CD14-positive monocyte (primary cell): ENCODE measurements at regions not wholly inside any gene's neighbourhood (a gene's known extent, or its start where the extent isn't known, plus 50 kb on each side); places are given as distances from the start of the nearest gene placed in this dataset.

Experiments
- DNase-seq, 3 donors: peaks; one replicate each; pipeline ENCODE4 v3.0.0-alpha.2; 2011 to 2022
- H2AFZ ChIP-seq: 2 replicates; pipeline ENCODE4 v1.6.0; 2012; ENCODE audit warnings: mild to moderate bottlenecking, low read depth, low read length, inconsistent platforms; ENCODE audit not compliant: insufficient read depth, poor library complexity, severe bottlenecking
- H3K27ac ChIP-seq, 2 donors: 1 replicate in 1 of 2; 2 replicates in 1 of 2; pipeline ENCODE4 v1.5.1; 2012 to 2013; ENCODE audit warnings: low read length in 2 of 2, control low read depth in 1 of 2, inconsistent platforms in 1 of 2, low read depth in 1 of 2, mild to moderate bottlenecking in 1 of 2
- H3K27me3 ChIP-seq, 2 donors: one replicate each; pipeline versions ENCODE4 v1.6.0 to v1.6.1; 2011 to 2013; ENCODE audit warnings: low read length in 2 of 2; ENCODE audit not compliant: control insufficient read depth in 2 of 2, insufficient read depth in 2 of 2
- H3K36me3 ChIP-seq, 2 donors: replicated peaks in 1 of 2; 1 replicate in 1 of 2; 2 replicates in 1 of 2; pipeline versions ENCODE4 v1.5.1 to v1.6.1; 2012 to 2013; ENCODE audit warnings: low read length in 2 of 2, control low read depth in 1 of 2, inconsistent platforms in 1 of 2, mild to moderate bottlenecking in 1 of 2; ENCODE audit not compliant: insufficient read depth in 2 of 2, control insufficient read depth in 1 of 2
- H3K4me1 ChIP-seq, 2 donors: 1 replicate in 1 of 2; 2 replicates in 1 of 2; pipeline versions ENCODE4 v1.5.1 to v1.6.1; 2012 to 2013; ENCODE audit warnings: low read length in 2 of 2, control low read depth in 1 of 2, inconsistent platforms in 1 of 2, mild to moderate bottlenecking in 1 of 2, moderate library complexity in 1 of 2; ENCODE audit not compliant: insufficient read depth in 2 of 2, control insufficient read depth in 1 of 2
- H3K4me2 ChIP-seq: replicated peaks from 2 replicates; pipeline ENCODE3; 2012; ENCODE audit warnings: low read length, moderate library complexity, mild to moderate bottlenecking; ENCODE audit not compliant: poor library complexity, severe bottlenecking; ENCODE audit errors: extremely low read depth
- H3K4me3 ChIP-seq, 3 experiments: fragments of 200-600 bp in 1 of 3; sonication (generic) in 1 of 3; replicated peaks in 1 of 3; 1 replicate in 2 of 3; 2 replicates in 1 of 3; pipeline ENCODE4 v1.5.1; 2011 to 2013; ENCODE audit warnings: low read length in 3 of 3, mild to moderate bottlenecking in 3 of 3, control low read depth in 2 of 3, low read depth in 2 of 3, inconsistent platforms in 1 of 3, moderate library complexity in 1 of 3
- H3K79me2 ChIP-seq: 2 replicates; pipeline ENCODE4 v1.6.0; 2012; ENCODE audit warnings: mild to moderate bottlenecking, control low read depth, inconsistent platforms, low read length, moderate library complexity; ENCODE audit not compliant: insufficient read depth
- H3K9ac ChIP-seq: 2 replicates; pipeline ENCODE4 v1.6.0; 2017; ENCODE audit warnings: low read length, mild to moderate bottlenecking; ENCODE audit not compliant: insufficient read depth, poor library complexity, severe bottlenecking
- H3K9me3 ChIP-seq, 2 donors: replicated peaks in 1 of 2; 1 replicate in 1 of 2; 2 replicates in 1 of 2; pipeline versions ENCODE4 v1.5.1 to v1.6.1; 2012 to 2013; ENCODE audit warnings: low read length in 2 of 2, control low read depth in 1 of 2; ENCODE audit not compliant: control insufficient read depth in 1 of 2, insufficient read depth in 1 of 2
- H4K20me1 ChIP-seq: 2 replicates; pipeline ENCODE4 v1.6.0; 2012; ENCODE audit warnings: mild to moderate bottlenecking, low read length, control low read depth, moderate library complexity; ENCODE audit not compliant: insufficient read depth
- H3K27ac Mint-ChIP-seq, 7 donors: one replicate each; pipeline ENCODE4 v1.8.0; 2020; ENCODE audit warnings: mild to moderate bottlenecking in 7 of 7, mixed read lengths in 7 of 7, moderate library complexity in 6 of 7, inconsistent platforms in 2 of 7
- H3K27me3 Mint-ChIP-seq, 3 donors: one replicate each; pipeline ENCODE4 v1.8.0; 2021 to 2022; ENCODE audit warnings: low read depth in 3 of 3, mild to moderate bottlenecking in 3 of 3, mixed read lengths in 3 of 3, moderate library complexity in 3 of 3, inconsistent platforms in 1 of 3
- H3K36me3 Mint-ChIP-seq, 2 donors: one replicate each; pipeline ENCODE4 v1.8.0; 2020; ENCODE audit warnings: mixed read lengths in 2 of 2, inconsistent platforms in 1 of 2, mild to moderate bottlenecking in 1 of 2
- H3K4me1 Mint-ChIP-seq: one replicate; pipeline ENCODE4 v1.8.0; 2020; ENCODE audit warnings: mild to moderate bottlenecking, mixed read lengths
- H3K4me3 Mint-ChIP-seq, 2 donors: one replicate each; pipeline ENCODE4 v1.8.0; 2020; ENCODE audit warnings: mild to moderate bottlenecking in 2 of 2, mixed read lengths in 2 of 2, moderate library complexity in 1 of 2
- H3K9me3 Mint-ChIP-seq, 7 donors: one replicate each; pipeline ENCODE4 v1.8.0; 2020 to 2022; ENCODE audit warnings: mixed read lengths in 7 of 7, mild to moderate bottlenecking in 6 of 7, moderate library complexity in 6 of 7, inconsistent platforms in 2 of 7
- WGBS: methylation state at CpG from one replicate; pipeline ENCODE4 v1.1.5; 2013; ENCODE audit warnings: missing lambda C conversion rate; ENCODE audit not compliant: insufficient coverage; 5-methylcytosine and 5-hydroxymethylcytosine counted together
- intact Hi-C, 2 donors: fragments of 100-400 bp; cut with micrococcal nuclease; formaldehyde crosslinking; loops; one replicate each; pipeline versions ENCODE4 v1.15.0 to v1.15.1; 2023
- TF ChIP-seq, protein P1 (sequence below): fragments of 200-600 bp; IDR thresholded peaks from one replicate; pipeline ENCODE4 v1.8.0; 2022; ENCODE audit warnings: antibody characterized with exemption, mild to moderate bottlenecking

DNA sequence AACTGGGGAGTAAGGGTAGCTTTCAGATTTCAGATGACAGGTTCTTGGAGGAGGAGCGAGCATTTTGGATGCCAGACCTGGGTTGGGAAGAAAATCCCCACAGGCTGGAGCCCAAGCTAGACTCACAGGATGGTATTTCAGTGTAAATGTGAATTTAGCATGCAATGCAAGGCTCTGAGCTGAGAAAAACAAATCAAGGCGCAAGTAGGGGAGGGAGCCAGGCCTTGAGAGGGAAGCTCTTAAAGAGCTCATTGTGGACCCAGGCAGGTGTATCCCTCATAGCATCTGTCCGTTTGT, 386.1 kb downstream of the MATN1 start:
- intact Hi-C loops = no loop called here
- DNase-seq = no peak
- H3K27me3 Mint-ChIP-seq = peaks cover 8 to 12% (median 10%) of the 10 kb centered on the region in 3 donors
- H3K4me1 Mint-ChIP-seq = no peaks in the 10 kb centered on the region
- no peak overlapping the region for H3K4me3 ChIP-seq
- no peaks in the 10 kb centered on the region for H3K36me3 ChIP-seq
- no peaks in the 10 kb centered on the region for H4K20me1 ChIP-seq
- H3K79me2 ChIP-seq = no peaks in the 10 kb centered on the region
- H2AFZ ChIP-seq = no peak overlapping the region
- H3K4me2 ChIP-seq = no peak overlapping the region
- 71% methylated on average over 1 of the region's 3 CpGs for WGBS
- TF ChIP-seq, protein P1, sequence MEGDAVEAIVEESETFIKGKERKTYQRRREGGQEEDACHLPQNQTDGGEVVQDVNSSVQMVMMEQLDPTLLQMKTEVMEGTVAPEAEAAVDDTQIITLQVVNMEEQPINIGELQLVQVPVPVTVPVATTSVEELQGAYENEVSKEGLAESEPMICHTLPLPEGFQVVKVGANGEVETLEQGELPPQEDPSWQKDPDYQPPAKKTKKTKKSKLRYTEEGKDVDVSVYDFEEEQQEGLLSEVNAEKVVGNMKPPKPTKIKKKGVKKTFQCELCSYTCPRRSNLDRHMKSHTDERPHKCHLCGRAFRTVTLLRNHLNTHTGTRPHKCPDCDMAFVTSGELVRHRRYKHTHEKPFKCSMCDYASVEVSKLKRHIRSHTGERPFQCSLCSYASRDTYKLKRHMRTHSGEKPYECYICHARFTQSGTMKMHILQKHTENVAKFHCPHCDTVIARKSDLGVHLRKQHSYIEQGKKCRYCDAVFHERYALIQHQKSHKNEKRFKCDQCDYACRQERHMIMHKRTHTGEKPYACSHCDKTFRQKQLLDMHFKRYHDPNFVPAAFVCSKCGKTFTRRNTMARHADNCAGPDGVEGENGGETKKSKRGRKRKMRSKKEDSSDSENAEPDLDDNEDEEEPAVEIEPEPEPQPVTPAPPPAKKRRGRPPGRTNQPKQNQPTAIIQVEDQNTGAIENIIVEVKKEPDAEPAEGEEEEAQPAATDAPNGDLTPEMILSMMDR = no peak
- peaks cover 11 to 12% of the 10 kb centered on the region in 2 donors for H3K27me3 ChIP-seq
- H3K9ac ChIP-seq = no peak overlapping the region
- no peak overlapping the region for H3K4me3 Mint-ChIP-seq
- H3K36me3 Mint-ChIP-seq = no peaks in the 10 kb centered on the region
- H3K27ac Mint-ChIP-seq = no peak overlapping the region
- H3K27ac ChIP-seq = no peak overlapping the region
- no peaks in the 10 kb centered on the region for H3K9me3 ChIP-seq
- no peaks in the 10 kb centered on the region for H3K9me3 Mint-ChIP-seq
- H3K4me1 ChIP-seq = no peaks in the 10 kb centered on the region

DNA sequence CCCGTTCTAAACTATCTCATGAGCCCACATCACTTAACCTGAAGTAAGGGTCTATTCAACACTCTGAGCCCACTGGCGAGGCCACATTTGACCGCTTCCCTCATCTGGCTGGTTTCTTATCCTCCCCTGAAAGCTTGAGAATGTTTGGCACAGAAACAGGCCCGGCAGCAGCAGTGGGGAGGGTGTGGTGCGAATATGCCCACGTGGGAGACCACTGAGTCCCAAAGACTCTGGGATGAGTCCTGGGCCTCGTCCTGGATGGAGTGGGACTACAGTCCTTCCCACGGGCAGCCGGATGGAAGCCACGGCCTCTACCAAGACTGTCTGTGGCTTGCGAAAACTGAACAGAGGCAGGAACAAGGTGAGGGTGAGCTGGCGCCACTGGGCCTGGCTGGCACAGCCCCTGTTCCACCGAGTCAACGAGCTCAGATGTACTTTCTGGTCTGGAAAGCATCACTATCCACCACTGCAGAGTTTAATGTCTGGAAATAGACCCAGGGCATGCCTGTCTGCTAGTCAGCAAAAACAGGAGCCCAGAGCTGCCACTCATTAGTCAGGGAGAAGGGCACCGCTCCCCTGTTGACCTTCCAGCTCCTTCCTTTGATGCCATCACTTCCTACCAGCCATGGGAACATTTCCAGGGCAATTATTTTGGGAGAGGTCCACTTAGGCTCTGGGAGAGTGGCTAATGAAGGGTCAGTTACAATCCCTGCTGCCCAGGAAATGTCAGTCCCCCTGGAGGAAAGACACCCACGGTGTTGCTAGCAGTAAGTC, 386.6 kb downstream of the MATN1 start:
- no peak overlapping the region for H2AFZ ChIP-seq
- peaks cover 6 to 8% of the 10 kb centered on the region in 2 donors for H3K27me3 ChIP-seq
- TF ChIP-seq, protein P1 = no peak
- H3K27ac ChIP-seq = no peak overlapping the region
- no peaks in the 10 kb centered on the region for H3K4me1 Mint-ChIP-seq
- no peak overlapping the region for H3K9ac ChIP-seq
- WGBS = 84% methylated on average over 13 of the region's 16 CpGs
- H3K36me3 ChIP-seq = no peaks in the 10 kb centered on the region
- H3K4me2 ChIP-seq = no peak overlapping the region
- no peaks in the 10 kb centered on the region for H3K4me1 ChIP-seq
- H3K9me3 ChIP-seq = no peaks in the 10 kb centered on the region
- H3K4me3 Mint-ChIP-seq = no peak overlapping the region
- H3K27me3 Mint-ChIP-seq = peaks cover 5 to 6% (median 6%) of the 10 kb centered on the region in 3 donors
- DNase-seq = no peak
- peaks cover 0 to 3% (median 0%) of the 10 kb centered on the region in 7 donors for H3K9me3 Mint-ChIP-seq
- H3K27ac Mint-ChIP-seq = no peak overlapping the region
- H3K79me2 ChIP-seq = no peaks in the 10 kb centered on the region
- no peaks in the 10 kb centered on the region for H4K20me1 ChIP-seq
- no peaks in the 10 kb centered on the region for H3K36me3 Mint-ChIP-seq
- H3K4me3 ChIP-seq = no peak overlapping the region
- intact Hi-C loops = no loop called here
